ENCODE measurements at regions not wholly inside any gene's neighbourhood (a gene's known extent, or its start where the extent isn't known, plus 50 kb on each side); places are given as distances from the start of the nearest gene placed in this dataset.

DNA sequence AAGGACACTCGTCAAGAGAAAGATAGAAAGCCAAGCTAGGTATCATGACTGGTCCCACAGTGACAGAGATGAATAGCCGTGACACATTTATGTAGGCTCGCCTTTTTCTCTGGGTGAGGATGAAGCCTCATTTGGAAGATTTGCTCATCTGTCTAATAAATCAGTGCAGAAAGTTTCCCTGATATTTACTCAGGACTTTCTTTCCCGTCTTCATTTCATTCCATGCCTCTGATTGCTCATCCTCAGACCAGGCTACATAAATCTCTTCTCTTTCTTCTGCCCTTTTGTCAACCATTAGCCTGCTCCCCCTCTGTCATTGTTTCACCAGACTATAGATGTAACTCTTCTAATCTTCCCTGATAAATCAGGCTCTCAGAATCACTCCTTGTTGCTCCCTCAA is 361.8 kb upstream of the MEIS1 start:
- Mint-ChIP-seq H3K27me3 (ENCODE audit: low read depth in 3 of 3) (peaks cover 0 to 4% (median 1%) of the 10 kb centered on the region in 3 donors), H3K4me3 (no peak overlapping the region), H3K27ac (no peak overlapping the region), H3K36me3 (no peaks in the 10 kb centered on the region), H3K4me1 (no peaks in the 10 kb centered on the region), H3K9me3 (peaks cover 0 to 2% (median 2%) of the 10 kb centered on the region in 7 donors)
- TF ChIP-seq, protein P1, sequence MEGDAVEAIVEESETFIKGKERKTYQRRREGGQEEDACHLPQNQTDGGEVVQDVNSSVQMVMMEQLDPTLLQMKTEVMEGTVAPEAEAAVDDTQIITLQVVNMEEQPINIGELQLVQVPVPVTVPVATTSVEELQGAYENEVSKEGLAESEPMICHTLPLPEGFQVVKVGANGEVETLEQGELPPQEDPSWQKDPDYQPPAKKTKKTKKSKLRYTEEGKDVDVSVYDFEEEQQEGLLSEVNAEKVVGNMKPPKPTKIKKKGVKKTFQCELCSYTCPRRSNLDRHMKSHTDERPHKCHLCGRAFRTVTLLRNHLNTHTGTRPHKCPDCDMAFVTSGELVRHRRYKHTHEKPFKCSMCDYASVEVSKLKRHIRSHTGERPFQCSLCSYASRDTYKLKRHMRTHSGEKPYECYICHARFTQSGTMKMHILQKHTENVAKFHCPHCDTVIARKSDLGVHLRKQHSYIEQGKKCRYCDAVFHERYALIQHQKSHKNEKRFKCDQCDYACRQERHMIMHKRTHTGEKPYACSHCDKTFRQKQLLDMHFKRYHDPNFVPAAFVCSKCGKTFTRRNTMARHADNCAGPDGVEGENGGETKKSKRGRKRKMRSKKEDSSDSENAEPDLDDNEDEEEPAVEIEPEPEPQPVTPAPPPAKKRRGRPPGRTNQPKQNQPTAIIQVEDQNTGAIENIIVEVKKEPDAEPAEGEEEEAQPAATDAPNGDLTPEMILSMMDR (IDR thresholded peaks at IDR 0.05): no peak
- Histone ChIP-seq H3K9ac (ENCODE audit: insufficient read depth, low read length, poor library complexity, severe bottlenecking) (no peak overlapping the region), H3K4me1 (ENCODE audit: control insufficient read depth in 1 of 2, insufficient read depth in 2 of 2, low read length in 2 of 2) (no peaks in the 10 kb centered on the region), H3K27me3 (ENCODE audit: control insufficient read depth in 2 of 2, insufficient read depth in 2 of 2, low read length in 2 of 2) (no peaks in the 10 kb centered on the region), H2AFZ (ENCODE audit: insufficient read depth, low read depth, low read length, poor library complexity, severe bottlenecking) (no peak overlapping the region), H4K20me1 (ENCODE audit: insufficient read depth, low read length) (no peaks in the 10 kb centered on the region), H3K9me3 (replicated peaks in 1 of 2; ENCODE audit: control insufficient read depth in 1 of 2, insufficient read depth in 1 of 2, low read length in 2 of 2) (no peaks in the 10 kb centered on the region), H3K36me3 (replicated peaks in 1 of 2; ENCODE audit: control insufficient read depth in 1 of 2, insufficient read depth in 2 of 2, low read length in 2 of 2) (no peaks in the 10 kb centered on the region), H3K4me2 (replicated peaks; ENCODE audit: extremely low read depth, low read length, poor library complexity, severe bottlenecking) (no peak overlapping the region), H3K4me3 (replicated peaks in 1 of 3; ENCODE audit: low read depth in 2 of 3, low read length in 3 of 3) (no peak overlapping the region), H3K27ac (ENCODE audit: low read depth in 1 of 2, low read length in 2 of 2) (no peak overlapping the region), H3K79me2 (ENCODE audit: insufficient read depth, low read length) (no peaks in the 10 kb centered on the region)
- WGBS (ENCODE audit: insufficient coverage): 83% methylated on average over 4 of the region's 4 CpGs
- intact Hi-C loops (cut with micrococcal nuclease): no loop called here
- no peak for DNase-seq

DNA sequence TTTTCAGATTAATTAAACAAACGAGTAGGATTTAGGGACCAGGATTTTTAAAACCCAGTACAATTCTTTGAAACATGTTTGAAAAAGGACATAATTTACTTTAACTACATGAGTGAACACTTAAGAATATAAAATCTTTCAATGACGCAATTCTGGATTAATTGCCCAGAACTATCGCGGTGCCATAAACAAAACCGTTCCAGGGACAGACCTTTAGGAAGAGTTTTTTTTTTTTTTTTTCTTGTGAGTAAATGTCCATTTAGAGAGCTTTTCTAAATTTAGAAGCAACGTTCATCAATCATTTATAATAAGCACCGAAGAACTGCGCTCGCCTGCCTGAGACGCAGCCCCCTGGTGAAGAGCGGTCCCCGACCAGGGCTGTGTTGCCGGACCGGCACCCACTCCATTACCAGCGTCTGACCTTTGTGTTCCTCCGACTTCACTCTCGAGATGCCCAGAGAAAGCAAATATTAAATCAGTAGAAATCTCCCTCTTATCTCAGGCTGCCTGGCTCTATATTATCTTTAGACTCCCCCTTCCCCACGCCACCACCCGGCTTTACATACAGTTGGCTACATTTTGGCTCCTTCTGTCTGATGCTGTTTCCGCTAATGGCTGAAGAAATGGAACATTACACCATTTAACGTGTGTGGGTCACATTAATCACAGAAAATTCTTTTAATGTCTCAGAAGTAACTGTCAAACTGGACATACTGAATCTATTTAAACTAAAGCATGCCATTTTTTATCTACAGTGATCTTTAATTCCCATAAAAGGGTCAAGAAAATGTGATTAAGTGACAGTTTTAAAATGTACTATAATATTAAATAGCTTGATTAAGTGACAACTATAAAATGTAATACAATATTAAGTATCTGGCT is 364.0 kb upstream of the MEIS1 start:
- no peak overlapping the region for H3K27ac ChIP-seq (ENCODE audit: low read depth in 1 of 2, low read length in 2 of 2)
- Mint-ChIP-seq H3K27me3 (ENCODE audit: low read depth in 3 of 3) (peaks cover 0 to 2% (median 1%) of the 10 kb centered on the region in 3 donors), H3K27ac (no peak overlapping the region), H3K36me3 (no peaks in the 10 kb centered on the region), H3K9me3 (peaks cover 0 to 2% (median 2%) of the 10 kb centered on the region in 7 donors), H3K4me1 (no peaks in the 10 kb centered on the region), H3K4me3 (no peak overlapping the region)
- TF ChIP-seq, protein P1 (IDR thresholded peaks at IDR 0.05): no peak
- no peak overlapping the region for H3K4me2 ChIP-seq (replicated peaks; ENCODE audit: extremely low read depth, low read length, poor library complexity, severe bottlenecking)
- H3K9ac ChIP-seq (ENCODE audit: insufficient read depth, low read length, poor library complexity, severe bottlenecking): no peak overlapping the region
- no peak for DNase-seq
- no peaks in the 10 kb centered on the region for H3K79me2 ChIP-seq (ENCODE audit: insufficient read depth, low read length)
- no peak overlapping the region for H2AFZ ChIP-seq (ENCODE audit: insufficient read depth, low read depth, low read length, poor library complexity, severe bottlenecking)
- intact Hi-C loops (cut with micrococcal nuclease): no loop called here
- no peak overlapping the region for H3K4me3 ChIP-seq (replicated peaks in 1 of 3; ENCODE audit: low read depth in 2 of 3, low read length in 3 of 3)
- no peaks in the 10 kb centered on the region for H3K9me3 ChIP-seq (replicated peaks in 1 of 2; ENCODE audit: control insufficient read depth in 1 of 2, insufficient read depth in 1 of 2, low read length in 2 of 2)
- WGBS (ENCODE audit: insufficient coverage): 93% methylated on average over 15 of the region's 21 CpGs
- H3K27me3 ChIP-seq (ENCODE audit: control insufficient read depth in 2 of 2, insufficient read depth in 2 of 2, low read length in 2 of 2): no peaks in the 10 kb centered on the region
- H3K36me3 ChIP-seq (replicated peaks in 1 of 2; ENCODE audit: control insufficient read depth in 1 of 2, insufficient read depth in 2 of 2, low read length in 2 of 2): no peaks in the 10 kb centered on the region
- H4K20me1 ChIP-seq (ENCODE audit: insufficient read depth, low read length): no peaks in the 10 kb centered on the region
- no peaks in the 10 kb centered on the region for H3K4me1 ChIP-seq (ENCODE audit: control insufficient read depth in 1 of 2, insufficient read depth in 2 of 2, low read length in 2 of 2)

Data from CD14-positive monocyte (primary cell).